ENCODE measurements at regions not wholly inside any gene's neighbourhood (a gene's known extent, or its start where the extent isn't known, plus 50 kb on each side); places are given as distances from the start of the nearest gene placed in this dataset.
A peak's percentile ranks its signal among the peaks of the same experiment; 100 is the strongest.

- Histone ChIP-seq H3K23me2 (ENCODE audit: low read depth, low read length) (no peaks in the 10 kb centered on the region), H2BK120ac (replicated peaks; ENCODE audit: low read depth, low read length) (no peak overlapping the region), H3K9me3 (ENCODE audit: insufficient read depth in 2 of 2, low read depth in 1 of 2, low read length in 1 of 2) (no peaks in the 10 kb centered on the region), H3K4ac (replicated peaks; ENCODE audit: insufficient read length, low read depth, low read length) (no peak overlapping the region), H3K4me3 (ENCODE audit: extremely low read depth in 1 of 4, insufficient read depth in 2 of 4, low read depth in 3 of 4, low read length in 4 of 4) (no peak overlapping the region), H3K4me1 (replicated peaks in 1 of 4; ENCODE audit: control insufficient read depth in 3 of 4, insufficient read depth in 4 of 4, low read length in 3 of 4) (no peaks in the 10 kb centered on the region), H3K27ac (ENCODE audit: low read depth, low read length) (no peak overlapping the region), H3K79me2 (ENCODE audit: control insufficient read depth in 1 of 2, insufficient read depth in 2 of 2, low read length in 2 of 2) (no peaks in the 10 kb centered on the region), H3K36me3 (ENCODE audit: control insufficient read depth in 2 of 4, insufficient read depth in 4 of 4, low read length in 3 of 4) (no peaks in the 10 kb centered on the region), H3K23ac (ENCODE audit: insufficient read length) (no peak overlapping the region), H2AFZ (ENCODE audit: low read length) (no peak overlapping the region), H3K56ac (replicated peaks; ENCODE audit: insufficient read length, low read depth, low read length) (peak overlapping the region; percentile 16), H4K8ac (ENCODE audit: extremely low read depth, insufficient read depth, low read length) (no peak overlapping the region), H3K79me1 (ENCODE audit: low read depth, low read length) (no peaks in the 10 kb centered on the region; the same call in 1 of the 2 replicates), H4K91ac (replicated peaks; ENCODE audit: insufficient read length, low read length) (no peak overlapping the region), H3K27me3 (replicated peaks in 1 of 4; ENCODE audit: control insufficient read depth in 3 of 4, extremely low read depth in 1 of 4, insufficient read depth in 3 of 4, low read length in 3 of 4) (peaks cover 9 to 48% (median 24%) of the 10 kb centered on the region in 4 experiments), H2AK5ac (ENCODE audit: low read depth, low read length) (no peak overlapping the region), H2BK5ac (ENCODE audit: low read depth, low read length) (no peak overlapping the region), H2BK20ac (ENCODE audit: low read length) (no peak overlapping the region), H3K4me2 (ENCODE audit: insufficient read depth in 1 of 2, low read depth in 2 of 2, low read length in 2 of 2) (no peak overlapping the region), H2BK15ac (ENCODE audit: low read length) (no peak overlapping the region), H3K18ac (ENCODE audit: extremely low read depth, low read length) (no peak overlapping the region), H4K20me1 (replicated peaks in 1 of 2; ENCODE audit: control insufficient read depth in 1 of 2, insufficient read depth in 2 of 2, low read length in 2 of 2) (peaks cover 0 to 1% of the 10 kb centered on the region in 2 experiments), H4K5ac (ENCODE audit: insufficient read length, low read depth, low read length) (no peak overlapping the region), H3K9ac (replicated peaks in 1 of 4; ENCODE audit: extremely low read depth in 1 of 4, low read depth in 3 of 4, low read length in 3 of 4) (no peak overlapping the region), H3K14ac (ENCODE audit: insufficient read length) (no peak overlapping the region), H2BK12ac (ENCODE audit: low read depth, low read length) (no peak overlapping the region)
- FAIRE-seq = no peak
- DNase-seq (ENCODE audit: low read depth in 1 of 2, low spot score in 2 of 2) = no peak
- ChIA-PET CTCF (ENCODE audit: partially characterized antibody) (interaction anchor here (0.6 to 3.4 kb wide), 8 partner anchors 10 to 255 kb away, joined by 3 to 16 read pairs (median 3); no protein-coding TSS in a partner anchor), POLR2A (ENCODE audit: partially characterized antibody) (no interaction called here)
- WGBS, 2 experiments (ENCODE audit: extremely low coverage in 1 of 2, insufficient coverage in 1 of 2, insufficient read length in 1 of 2, insufficient replicate concordance in 2 of 2, low coverage in 1 of 2, low lambda C conversion rate in 2 of 2, missing lambda C conversion rate in 1 of 2) = 64% methylated on average over 14 of the region's 14 CpGs; no CpG with 5 or more reads in 1 of the 2 experiments
- TF ChIP-seq, protein P1, sequence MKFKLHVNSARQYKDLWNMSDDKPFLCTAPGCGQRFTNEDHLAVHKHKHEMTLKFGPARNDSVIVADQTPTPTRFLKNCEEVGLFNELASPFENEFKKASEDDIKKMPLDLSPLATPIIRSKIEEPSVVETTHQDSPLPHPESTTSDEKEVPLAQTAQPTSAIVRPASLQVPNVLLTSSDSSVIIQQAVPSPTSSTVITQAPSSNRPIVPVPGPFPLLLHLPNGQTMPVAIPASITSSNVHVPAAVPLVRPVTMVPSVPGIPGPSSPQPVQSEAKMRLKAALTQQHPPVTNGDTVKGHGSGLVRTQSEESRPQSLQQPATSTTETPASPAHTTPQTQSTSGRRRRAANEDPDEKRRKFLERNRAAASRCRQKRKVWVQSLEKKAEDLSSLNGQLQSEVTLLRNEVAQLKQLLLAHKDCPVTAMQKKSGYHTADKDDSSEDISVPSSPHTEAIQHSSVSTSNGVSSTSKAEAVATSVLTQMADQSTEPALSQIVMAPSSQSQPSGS (IDR thresholded peaks at IDR 0.05; ENCODE audit: low read length) = no peak
- TF ChIP-seq JUN (IDR thresholded peaks at IDR 0.05; ENCODE audit: low read depth, low read length) (no peak), POU5F1 (IDR thresholded peaks at IDR 0.05; ENCODE audit: low read depth, low read length) (no peak), CREB1 (IDR thresholded peaks at IDR 0.05) (no peak), RAD21 (IDR thresholded peaks at IDR 0.05 in 1 of 2, conservative IDR thresholded peaks at IDR 0.05 in 1 of 2; ENCODE audit: low read depth in 2 of 2, low read length in 2 of 2) (no peak), SP1 (IDR thresholded peaks at IDR 0.05; ENCODE audit: low read depth, low read length) (no peak), CBX8 (IDR thresholded peaks at IDR 0.05; ENCODE audit: borderline replicate concordance, low read depth, low read length) (no peak), SIN3A (conservative IDR thresholded peaks at IDR 0.05 in 1 of 2, IDR thresholded peaks at IDR 0.05 in 1 of 2; ENCODE audit: low read depth in 1 of 2, low read length in 2 of 2) (no peak), SP2 (IDR thresholded peaks at IDR 0.05; ENCODE audit: low read length) (no peak), TAF7 (optimal IDR thresholded peaks at IDR 0.05; ENCODE audit: borderline replicate concordance, low read depth, low read length) (no peak)
- TF ChIP-seq, protein P2, sequence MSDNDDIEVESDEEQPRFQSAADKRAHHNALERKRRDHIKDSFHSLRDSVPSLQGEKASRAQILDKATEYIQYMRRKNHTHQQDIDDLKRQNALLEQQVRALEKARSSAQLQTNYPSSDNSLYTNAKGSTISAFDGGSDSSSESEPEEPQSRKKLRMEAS (IDR thresholded peaks at IDR 0.05) = no peak
Observed at GRCh38 chr22:23375031-23375827, 194.9 kb downstream of the BCR start.

Data from H1 (cell line).